ENCODE measurements at regions not wholly inside any gene's neighbourhood (a gene's known extent, or its start where the extent isn't known, plus 50 kb on each side); places are given as distances from the start of the nearest gene placed in this dataset.

GRCh38 chr1:22241811-22242210, 98.9 kb upstream of the WNT4 start:
- H3K79me2 ChIP-seq (ENCODE audit: low read length), result no peaks in the 10 kb centered on the region
- H3K9me2 ChIP-seq (replicated peaks; ENCODE audit: insufficient read depth, low read length), result no peaks in the 10 kb centered on the region
- peaks cover 92% of the 10 kb centered on the region for H3K27me3 ChIP-seq (replicated peaks; ENCODE audit: insufficient read depth, low read length)
- no peak overlapping the region for H3K27ac ChIP-seq (ENCODE audit: low read length)
- TF ChIP-seq EZH2phosphoT487 (IDR thresholded peaks at IDR 0.05; ENCODE audit: low read length) (no peak), EZH2 (optimal IDR thresholded peaks at IDR 0.05; ENCODE audit: low read depth, low read length) (no peak)
- TF ChIP-seq, protein P1, sequence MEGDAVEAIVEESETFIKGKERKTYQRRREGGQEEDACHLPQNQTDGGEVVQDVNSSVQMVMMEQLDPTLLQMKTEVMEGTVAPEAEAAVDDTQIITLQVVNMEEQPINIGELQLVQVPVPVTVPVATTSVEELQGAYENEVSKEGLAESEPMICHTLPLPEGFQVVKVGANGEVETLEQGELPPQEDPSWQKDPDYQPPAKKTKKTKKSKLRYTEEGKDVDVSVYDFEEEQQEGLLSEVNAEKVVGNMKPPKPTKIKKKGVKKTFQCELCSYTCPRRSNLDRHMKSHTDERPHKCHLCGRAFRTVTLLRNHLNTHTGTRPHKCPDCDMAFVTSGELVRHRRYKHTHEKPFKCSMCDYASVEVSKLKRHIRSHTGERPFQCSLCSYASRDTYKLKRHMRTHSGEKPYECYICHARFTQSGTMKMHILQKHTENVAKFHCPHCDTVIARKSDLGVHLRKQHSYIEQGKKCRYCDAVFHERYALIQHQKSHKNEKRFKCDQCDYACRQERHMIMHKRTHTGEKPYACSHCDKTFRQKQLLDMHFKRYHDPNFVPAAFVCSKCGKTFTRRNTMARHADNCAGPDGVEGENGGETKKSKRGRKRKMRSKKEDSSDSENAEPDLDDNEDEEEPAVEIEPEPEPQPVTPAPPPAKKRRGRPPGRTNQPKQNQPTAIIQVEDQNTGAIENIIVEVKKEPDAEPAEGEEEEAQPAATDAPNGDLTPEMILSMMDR (IDR thresholded peaks at IDR 0.05; ENCODE audit: low read length), result no peak
- H3K9me3 ChIP-seq (replicated peaks; ENCODE audit: insufficient read depth, low read length), result no peaks in the 10 kb centered on the region
- no peaks in the 10 kb centered on the region for H4K20me1 ChIP-seq (ENCODE audit: insufficient read depth, low read length)
- H3K4me1 ChIP-seq (ENCODE audit: low read length), result no peaks in the 10 kb centered on the region
- H3K4me3 ChIP-seq (ENCODE audit: low read length), result no peak overlapping the region
- no peaks in the 10 kb centered on the region for H3F3A ChIP-seq (ENCODE audit: insufficient read depth, low read length)
- no peaks in the 10 kb centered on the region for H3K36me3 ChIP-seq (replicated peaks; ENCODE audit: insufficient read depth, low read length)
- no peak overlapping the region for H2AFZ ChIP-seq (ENCODE audit: low read length)
- no peak overlapping the region for H3K9ac ChIP-seq (ENCODE audit: low read length)
- DNase-seq, result no peak
- no peak overlapping the region for H3K4me2 ChIP-seq (ENCODE audit: low read depth, low read length)

- DNase-seq, result no peak
- Histone ChIP-seq H3K79me2 (ENCODE audit: low read length) (no peaks in the 10 kb centered on the region), H3K27ac (ENCODE audit: low read length) (no peak overlapping the region), H3F3A (ENCODE audit: insufficient read depth, low read length) (no peaks in the 10 kb centered on the region), H3K27me3 (replicated peaks; ENCODE audit: insufficient read depth, low read length) (peaks cover 96% of the 10 kb centered on the region), H3K4me3 (ENCODE audit: low read length) (no peak overlapping the region), H4K20me1 (ENCODE audit: insufficient read depth, low read length) (no peaks in the 10 kb centered on the region), H3K4me1 (ENCODE audit: low read length) (no peaks in the 10 kb centered on the region), H3K9me3 (replicated peaks; ENCODE audit: insufficient read depth, low read length) (no peaks in the 10 kb centered on the region), H3K36me3 (replicated peaks; ENCODE audit: insufficient read depth, low read length) (no peaks in the 10 kb centered on the region), H3K4me2 (ENCODE audit: low read depth, low read length) (no peak overlapping the region), H3K9me2 (replicated peaks; ENCODE audit: insufficient read depth, low read length) (no peaks in the 10 kb centered on the region), H2AFZ (ENCODE audit: low read length) (no peak overlapping the region), H3K9ac (ENCODE audit: low read length) (no peak overlapping the region)
- TF ChIP-seq EZH2 (optimal IDR thresholded peaks at IDR 0.05; ENCODE audit: low read depth, low read length) (no peak), EZH2phosphoT487 (IDR thresholded peaks at IDR 0.05; ENCODE audit: low read length) (no peak)
- TF ChIP-seq, protein P1 (IDR thresholded peaks at IDR 0.05; ENCODE audit: low read length), result no peak
Measured at GRCh38 chr1:22245100-22245650, 102.3 kb upstream of the WNT4 start.

DNA sequence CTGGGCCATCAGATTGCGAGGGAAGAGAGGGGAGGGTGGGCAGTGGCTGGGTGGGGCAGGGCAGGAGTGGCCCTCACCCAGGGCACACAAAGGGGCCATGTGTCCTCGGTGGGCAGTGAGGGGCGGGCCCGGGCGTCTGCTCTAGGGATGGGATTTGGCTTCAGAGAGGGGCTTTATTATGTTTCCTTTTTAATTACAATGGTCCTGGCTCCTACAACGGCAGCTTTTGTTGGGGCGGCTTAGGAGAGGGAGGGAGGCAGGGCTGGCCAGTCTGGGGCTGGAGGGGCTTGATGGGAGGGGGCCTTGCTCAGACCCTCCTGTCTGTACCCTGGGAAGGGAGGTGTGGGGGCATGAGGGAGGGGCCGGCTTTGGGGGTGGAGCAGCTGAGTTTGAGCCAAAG, 102.8 kb upstream of the WNT4 start:
- H3K9me2 ChIP-seq (replicated peaks; ENCODE audit: insufficient read depth, low read length), result no peaks in the 10 kb centered on the region
- no peaks in the 10 kb centered on the region for H3K4me1 ChIP-seq (ENCODE audit: low read length)
- no peaks in the 10 kb centered on the region for H3K79me2 ChIP-seq (ENCODE audit: low read length)
- no peaks in the 10 kb centered on the region for H3K36me3 ChIP-seq (replicated peaks; ENCODE audit: insufficient read depth, low read length)
- H4K20me1 ChIP-seq (ENCODE audit: insufficient read depth, low read length), result no peaks in the 10 kb centered on the region
- no peak overlapping the region for H3K9ac ChIP-seq (ENCODE audit: low read length)
- H3F3A ChIP-seq (ENCODE audit: insufficient read depth, low read length), result no peaks in the 10 kb centered on the region
- H3K4me3 ChIP-seq (ENCODE audit: low read length), result no peak overlapping the region
- H3K9me3 ChIP-seq (replicated peaks; ENCODE audit: insufficient read depth, low read length), result no peaks in the 10 kb centered on the region
- peaks cover 98% of the 10 kb centered on the region for H3K27me3 ChIP-seq (replicated peaks; ENCODE audit: insufficient read depth, low read length)
- H2AFZ ChIP-seq (ENCODE audit: low read length), result no peak overlapping the region
- DNase-seq, result no peak
- no peak overlapping the region for H3K27ac ChIP-seq (ENCODE audit: low read length)
- TF ChIP-seq, protein P1 (IDR thresholded peaks at IDR 0.05; ENCODE audit: low read length), result no peak
- TF ChIP-seq EZH2phosphoT487 (IDR thresholded peaks at IDR 0.05; ENCODE audit: low read length) (no peak), EZH2 (optimal IDR thresholded peaks at IDR 0.05; ENCODE audit: low read depth, low read length) (no peak)
- no peak overlapping the region for H3K4me2 ChIP-seq (ENCODE audit: low read depth, low read length)

All from MM.1S (cell line).